ENCODE measurements at regions not wholly inside any gene's neighbourhood (a gene's known extent, or its start where the extent isn't known, plus 50 kb on each side); places are given as distances from the start of the nearest gene placed in this dataset.
"Not testable (repeated sequence)": the region's sequence is repeated elsewhere in the genome, so short reads cannot be mapped to it uniquely, and the experiment has no call there.

- Histone ChIP-seq H3K9me3 (replicated peaks) (peaks cover 3% of the 10 kb centered on the region), H3K4me3 (no peak overlapping the region), H3K27ac (peak overlapping the region; percentile 63), H3K36me3 (no peaks in the 10 kb centered on the region), H3K27me3 (no peaks in the 10 kb centered on the region), H3K4me1 (peaks cover 18% of the 10 kb centered on the region)
- peak; percentile 19 to 77 for DNase-seq
Observed at GRCh38 chr3:147113293-147114044, 292.9 kb downstream of the ZIC4 start.

DNA sequence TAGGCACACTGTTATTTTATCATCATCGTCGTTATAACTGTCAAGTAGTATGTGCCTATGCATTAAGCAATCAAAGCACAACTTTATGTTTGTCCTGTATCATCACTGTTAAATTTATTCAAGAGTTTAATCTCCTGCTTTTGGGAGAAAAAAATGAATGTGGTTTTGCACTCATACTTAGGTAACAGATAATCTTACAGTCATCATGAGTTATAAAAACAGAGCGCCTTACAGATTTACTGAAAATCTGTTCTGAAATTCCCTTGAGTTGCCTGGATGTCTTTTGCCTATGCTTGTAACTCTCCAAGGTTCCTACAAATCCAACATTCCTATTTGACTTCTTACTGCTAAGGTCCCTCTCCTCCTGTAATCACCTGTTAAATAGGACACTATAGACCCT is 307.3 kb downstream of the ZIC4 start:
- no peak overlapping the region for H3K27ac ChIP-seq
- H3K36me3 ChIP-seq = no peaks in the 10 kb centered on the region
- H3K9me3 ChIP-seq (replicated peaks) = peaks cover 7% of the 10 kb centered on the region
- H3K4me3 ChIP-seq = no peak overlapping the region
- no peak for DNase-seq
- no peaks in the 10 kb centered on the region for H3K4me1 ChIP-seq
- H3K27me3 ChIP-seq = no peaks in the 10 kb centered on the region

- no peak overlapping the region for H3K27ac ChIP-seq
- no peaks in the 10 kb centered on the region for H3K36me3 ChIP-seq
- H3K9me3 ChIP-seq (replicated peaks) = no peaks in the 10 kb centered on the region
- no peaks in the 10 kb centered on the region for H3K27me3 ChIP-seq
- DNase-seq = no peak
- H3K4me1 ChIP-seq = peaks cover 10% of the 10 kb centered on the region
- no peak overlapping the region for H3K4me3 ChIP-seq
Observed at GRCh38 chr3:147090461-147090860, 315.9 kb downstream of the ZIC4 start.

DNA sequence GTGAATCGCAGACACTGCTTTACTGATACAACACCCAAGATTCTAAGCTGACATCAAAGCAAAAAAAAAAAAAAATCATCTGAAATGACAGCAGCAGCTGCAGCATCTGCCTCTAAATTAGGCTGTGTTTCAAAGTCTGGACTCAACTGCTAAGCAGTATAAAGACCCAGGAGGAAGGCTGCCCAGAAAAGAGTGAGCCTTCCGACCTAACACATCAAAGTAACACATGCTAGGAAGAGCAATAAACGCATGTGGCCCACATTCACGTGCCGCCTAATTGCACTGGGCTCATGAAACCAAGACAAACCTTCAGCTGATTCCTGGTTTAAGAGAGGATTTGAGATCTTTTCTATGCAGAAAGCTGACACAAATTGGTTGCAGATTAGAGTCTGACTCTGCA is 317.1 kb downstream of the ZIC4 start:
- DNase-seq = peak; percentile 71 to 90
- peak overlapping the region; percentile 41 for H3K4me3 ChIP-seq

DNA sequence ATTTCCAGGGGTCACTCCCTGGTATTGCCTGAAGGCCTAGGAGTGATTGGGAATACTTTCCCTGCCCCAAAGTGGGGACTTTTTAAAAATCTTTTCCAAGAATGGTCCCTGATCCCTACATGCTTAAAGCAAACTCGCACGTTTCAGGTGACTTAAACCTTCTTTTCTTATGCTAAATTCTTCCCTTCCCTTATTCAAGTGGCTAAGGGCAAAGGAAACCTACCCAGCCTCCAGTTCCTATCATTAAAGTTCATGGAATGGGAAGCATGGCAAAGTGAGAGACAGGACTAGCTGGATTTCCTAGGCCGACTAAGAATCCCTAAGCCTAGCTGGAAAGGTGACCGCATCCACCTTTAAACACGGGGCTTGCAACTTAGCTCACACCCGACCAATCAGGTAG is 346.8 kb downstream of the ZIC4 start:
- H3K27ac ChIP-seq; H3K4me3 ChIP-seq; H3K27me3 ChIP-seq; H3K36me3 ChIP-seq; H3K4me1 ChIP-seq; DNase-seq; H3K9me3 ChIP-seq (replicated peaks): not testable (repeated sequence)

More for the DNA sequence above, 317.1 kb downstream of the ZIC4 start:
- Histone ChIP-seq H3K4me1 (peaks cover 10% of the 10 kb centered on the region), H3K27ac (peak overlapping the region; percentile 61), H3K27me3 (no peaks in the 10 kb centered on the region), H3K9me3 (replicated peaks) (no peaks in the 10 kb centered on the region), H3K36me3 (no peaks in the 10 kb centered on the region)

- 0 out of 2 replicates have a peak, but pooled peaks cover 5% of the 10 kb centered on the region for H3K9me3 ChIP-seq (replicated peaks)
- H3K4me3 ChIP-seq = no peak overlapping the region
- H3K27me3 ChIP-seq = no peaks in the 10 kb centered on the region
- no peak overlapping the region for H3K27ac ChIP-seq
- H3K4me1 ChIP-seq = no peaks in the 10 kb centered on the region
- H3K36me3 ChIP-seq = no peaks in the 10 kb centered on the region
- DNase-seq = no peak
Observed at GRCh38 chr3:147049821-147050220, 356.5 kb downstream of the ZIC4 start.

DNA sequence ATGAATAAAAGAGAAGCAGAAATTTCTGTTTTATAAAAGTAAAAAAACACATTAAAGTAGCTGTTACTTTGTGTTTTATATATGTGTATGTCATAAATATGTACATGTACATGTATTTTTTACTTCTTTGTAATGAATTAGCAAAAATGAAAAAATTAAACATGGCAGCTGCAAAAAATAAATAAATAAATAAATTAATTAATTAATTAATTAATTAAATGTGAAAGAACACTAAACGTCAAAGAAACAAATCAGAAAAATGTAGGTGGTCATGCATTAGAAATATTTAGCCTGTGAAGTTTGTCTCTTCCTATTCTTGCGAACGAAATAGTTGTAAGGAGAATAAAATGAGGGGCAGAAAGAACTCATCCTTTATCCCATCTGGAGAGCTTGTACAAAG is 357.0 kb downstream of the ZIC4 start:
- DNase-seq = no peak
- Histone ChIP-seq H3K36me3 (no peaks in the 10 kb centered on the region), H3K27me3 (no peaks in the 10 kb centered on the region), H3K27ac (no peak overlapping the region), H3K9me3 (replicated peaks) (no peaks in the 10 kb centered on the region), H3K4me1 (no peaks in the 10 kb centered on the region), H3K4me3 (no peak overlapping the region)

DNA sequence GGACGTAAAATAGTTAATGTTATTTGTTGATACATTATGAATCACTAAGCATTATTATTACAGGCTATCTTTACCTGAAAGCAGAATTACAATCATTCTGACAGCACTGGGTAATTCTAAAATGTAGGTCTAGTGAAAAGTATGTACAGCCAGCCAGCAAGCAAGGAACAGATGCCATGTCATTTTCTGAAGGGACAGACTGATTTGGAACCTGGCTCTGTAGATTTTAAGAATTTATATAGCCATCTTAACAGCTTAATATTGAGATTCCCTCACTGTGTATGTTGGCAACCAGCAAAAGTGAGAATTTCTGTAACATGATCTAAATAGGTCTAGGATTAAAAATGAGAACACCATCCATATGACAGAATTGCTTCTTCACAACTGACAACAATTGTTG is 359.4 kb downstream of the ZIC4 start:
- H3K27me3 ChIP-seq = no peaks in the 10 kb centered on the region
- no peaks in the 10 kb centered on the region for H3K36me3 ChIP-seq
- no peaks in the 10 kb centered on the region for H3K9me3 ChIP-seq (replicated peaks)
- H3K27ac ChIP-seq = no peak overlapping the region
- H3K4me3 ChIP-seq = no peak overlapping the region
- no peaks in the 10 kb centered on the region for H3K4me1 ChIP-seq
- DNase-seq = no peak

GRCh38 chr3:147038481-147038880 is 367.9 kb downstream of the ZIC4 start:
- H3K4me3 ChIP-seq = no peak overlapping the region
- no peaks in the 10 kb centered on the region for H3K27me3 ChIP-seq
- no peak for DNase-seq
- H3K27ac ChIP-seq = no peak overlapping the region
- H3K4me1 ChIP-seq = no peaks in the 10 kb centered on the region
- H3K9me3 ChIP-seq (replicated peaks) = peaks cover 13% of the 10 kb centered on the region
- H3K36me3 ChIP-seq = no peaks in the 10 kb centered on the region

- Histone ChIP-seq H3K9me3 (replicated peaks) (peaks cover 13% of the 10 kb centered on the region), H3K27ac (no peak overlapping the region), H3K4me3 (no peak overlapping the region), H3K27me3 (0 out of 2 replicates have a peak, but pooled peaks cover 3% of the 10 kb centered on the region), H3K4me1 (no peaks in the 10 kb centered on the region), H3K36me3 (no peaks in the 10 kb centered on the region)
- DNase-seq = no peak
Observed at GRCh38 chr3:147034359-147034758, 372.0 kb downstream of the ZIC4 start.

DNA sequence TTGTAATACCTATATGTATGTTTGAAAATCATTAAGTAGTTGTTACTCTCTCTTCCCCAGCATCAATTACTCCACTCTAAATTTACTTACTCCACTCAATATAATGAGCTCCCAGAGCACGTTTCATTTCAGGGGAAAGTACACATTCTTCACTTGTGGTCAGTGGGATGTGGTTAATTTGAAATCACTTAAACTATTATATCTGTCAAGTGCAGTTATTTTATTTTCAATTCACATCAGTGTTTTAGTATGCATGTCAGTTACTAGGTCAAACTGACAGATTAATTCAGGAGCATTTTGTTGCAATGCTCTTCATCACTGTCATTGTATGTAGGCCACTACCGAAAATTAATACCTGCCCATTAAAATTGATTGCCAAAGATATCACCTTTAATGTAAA is 376.1 kb downstream of the ZIC4 start:
- H3K27me3 ChIP-seq = 0 out of 2 replicates have a peak, but pooled peaks cover 3% of the 10 kb centered on the region
- no peaks in the 10 kb centered on the region for H3K36me3 ChIP-seq
- no peak for DNase-seq
- peaks cover 8% of the 10 kb centered on the region for H3K9me3 ChIP-seq (replicated peaks)
- no peaks in the 10 kb centered on the region for H3K4me1 ChIP-seq
- no peak overlapping the region for H3K27ac ChIP-seq
- H3K4me3 ChIP-seq = no peak overlapping the region

- no peak for DNase-seq
- Histone ChIP-seq H3K9me3 (replicated peaks) (no peaks in the 10 kb centered on the region), H3K27me3 (no peaks in the 10 kb centered on the region), H3K27ac (no peak overlapping the region), H3K4me1 (no peaks in the 10 kb centered on the region), H3K36me3 (no peaks in the 10 kb centered on the region), H3K4me3 (no peak overlapping the region)
Observed at GRCh38 chr3:147015334-147015733, 391.0 kb downstream of the ZIC4 start.

DNA sequence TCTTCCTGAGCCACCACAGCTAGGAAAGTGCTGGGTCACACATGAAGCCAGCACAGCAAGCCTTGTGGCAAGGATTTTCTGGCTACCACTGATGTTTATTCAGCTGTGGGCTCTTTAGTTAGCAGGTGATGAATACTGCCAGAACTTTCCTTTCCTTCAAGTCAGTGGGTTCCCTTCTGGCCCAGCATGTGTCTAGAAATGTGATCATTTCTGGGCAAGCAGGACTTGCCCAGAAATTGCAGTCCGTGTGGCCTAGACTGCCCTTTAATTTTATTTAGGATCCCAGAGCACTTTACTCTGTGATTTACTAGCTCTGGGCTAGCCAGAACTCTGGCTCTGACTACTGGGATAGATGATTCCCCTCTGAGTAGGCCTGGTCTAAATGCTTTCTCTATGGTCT is 397.5 kb downstream of the ZIC4 start:
- peak overlapping the region; percentile 9; the same call in 1 of the 2 replicates for H3K27ac ChIP-seq
- peak; percentile 47 to 68 for DNase-seq
- no peaks in the 10 kb centered on the region for H3K27me3 ChIP-seq
- H3K4me1 ChIP-seq = peaks cover 9% of the 10 kb centered on the region
- no peaks in the 10 kb centered on the region for H3K9me3 ChIP-seq (replicated peaks)
- no peak overlapping the region for H3K4me3 ChIP-seq
- H3K36me3 ChIP-seq = no peaks in the 10 kb centered on the region

- DNase-seq = no peak
- Histone ChIP-seq H3K36me3 (no peaks in the 10 kb centered on the region), H3K27me3 (no peaks in the 10 kb centered on the region), H3K27ac (peak overlapping the region; percentile 9; the same call in 1 of the 2 replicates), H3K4me3 (no peak overlapping the region), H3K9me3 (replicated peaks) (no peaks in the 10 kb centered on the region), H3K4me1 (peaks cover 9% of the 10 kb centered on the region)
Observed at GRCh38 chr3:147008458-147008857, 397.9 kb downstream of the ZIC4 start.

GRCh38 chr3:147007736-147008245 is 398.6 kb downstream of the ZIC4 start:
- no peak overlapping the region for H3K27ac ChIP-seq
- H3K27me3 ChIP-seq = no peaks in the 10 kb centered on the region
- no peak for DNase-seq
- no peaks in the 10 kb centered on the region for H3K36me3 ChIP-seq
- no peak overlapping the region for H3K4me3 ChIP-seq
- no peaks in the 10 kb centered on the region for H3K9me3 ChIP-seq (replicated peaks)
- H3K4me1 ChIP-seq = peaks cover 9% of the 10 kb centered on the region

DNA sequence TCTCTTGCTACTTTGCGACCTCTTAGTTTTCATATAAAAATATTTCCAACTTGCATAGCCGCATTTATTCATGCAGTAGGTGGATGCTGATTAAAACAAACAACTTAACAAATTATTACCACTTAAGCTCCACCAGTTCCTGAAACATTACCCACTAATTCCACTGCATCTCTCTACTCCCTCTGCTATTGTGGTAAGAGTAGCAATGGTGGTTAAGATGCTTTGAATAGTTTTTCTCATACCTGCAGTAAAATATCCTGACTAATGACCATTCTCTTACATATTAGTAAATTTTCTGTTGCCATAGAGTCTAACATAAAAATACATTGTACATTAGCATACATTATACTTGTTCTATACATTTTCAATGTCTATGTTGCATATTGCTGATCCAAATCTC is 397.6 kb upstream of the PLSCR5 start:
- Histone ChIP-seq H3K27ac (no peak overlapping the region), H3K36me3 (no peaks in the 10 kb centered on the region), H3K4me3 (no peak overlapping the region), H3K4me1 (no peaks in the 10 kb centered on the region), H3K9me3 (replicated peaks) (no peaks in the 10 kb centered on the region; the same call in 1 of the 2 replicates), H3K27me3 (no peaks in the 10 kb centered on the region)
- DNase-seq = no peak

Measured in SJCRH30 (cell line).